ENCODE measurements at regions not wholly inside any gene's neighbourhood (a gene's known extent, or its start where the extent isn't known, plus 50 kb on each side); places are given as distances from the start of the nearest gene placed in this dataset.
"Not testable (repeated sequence)": the region's sequence is repeated elsewhere in the genome, so short reads cannot be mapped to it uniquely, and the experiment has no call there.

- peak in 1 of 3 experiments; percentile 32 for DNase-seq
These were observed 1953.4 kb upstream of the LRRTM1 start for GRCh38 chr2:82257796-82258555.

DNA sequence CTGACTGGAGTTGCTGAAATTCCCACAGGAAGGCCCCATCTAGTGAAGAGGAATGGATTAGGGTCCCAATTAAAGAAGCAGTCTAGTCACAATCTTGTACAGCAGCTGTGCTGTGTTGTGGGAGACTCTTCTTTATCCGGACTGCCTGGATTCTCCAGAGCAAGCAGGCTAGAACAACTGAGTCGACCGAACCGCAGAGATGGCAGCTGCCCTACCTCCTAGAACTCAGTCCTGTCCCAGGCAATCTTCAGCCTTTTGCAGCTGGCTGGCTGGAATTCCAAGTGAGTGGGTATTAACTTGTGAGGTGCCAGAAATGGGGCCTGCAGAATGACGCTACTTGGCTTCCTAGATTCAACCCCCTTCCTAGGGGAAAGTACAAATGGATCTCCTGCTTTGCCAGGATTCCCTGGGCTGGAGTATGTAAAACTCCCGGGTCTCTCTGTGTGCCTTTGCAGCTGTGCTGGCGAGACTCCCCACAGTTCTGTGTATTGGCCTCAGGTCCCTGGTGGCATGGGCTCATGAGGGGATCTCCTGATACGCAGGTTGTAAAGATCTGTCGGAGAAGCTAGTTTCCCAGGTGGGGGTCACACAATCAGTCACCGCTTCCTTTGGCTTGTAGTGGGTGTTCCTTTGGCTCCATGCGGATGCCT, 1952.6 kb upstream of the LRRTM1 start:
- no peak for DNase-seq

DNA sequence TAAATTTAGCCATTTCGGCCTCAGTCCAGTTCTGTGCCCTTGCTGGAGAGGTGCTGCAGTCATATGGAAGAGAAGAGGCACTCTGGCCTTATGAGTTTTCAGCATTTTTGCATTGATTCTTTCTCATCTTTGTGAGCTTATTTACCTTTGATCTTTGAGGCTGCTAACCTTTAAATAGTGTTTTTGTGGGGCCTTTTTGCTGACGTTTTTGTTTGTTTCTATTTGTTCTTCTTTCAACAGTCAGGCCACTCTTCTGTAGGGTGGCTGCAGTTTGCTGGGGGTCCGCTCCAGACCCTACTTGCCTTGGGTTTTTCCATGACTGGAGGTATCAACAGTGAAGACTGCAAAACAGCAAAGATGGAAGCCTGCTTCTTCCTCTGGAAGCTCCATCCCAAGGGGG, 1951.7 kb upstream of the LRRTM1 start:
- no peak for DNase-seq

GRCh38 chr2:82254728-82255127, 1950.2 kb upstream of the LRRTM1 start:
- DNase-seq = no peak

DNA sequence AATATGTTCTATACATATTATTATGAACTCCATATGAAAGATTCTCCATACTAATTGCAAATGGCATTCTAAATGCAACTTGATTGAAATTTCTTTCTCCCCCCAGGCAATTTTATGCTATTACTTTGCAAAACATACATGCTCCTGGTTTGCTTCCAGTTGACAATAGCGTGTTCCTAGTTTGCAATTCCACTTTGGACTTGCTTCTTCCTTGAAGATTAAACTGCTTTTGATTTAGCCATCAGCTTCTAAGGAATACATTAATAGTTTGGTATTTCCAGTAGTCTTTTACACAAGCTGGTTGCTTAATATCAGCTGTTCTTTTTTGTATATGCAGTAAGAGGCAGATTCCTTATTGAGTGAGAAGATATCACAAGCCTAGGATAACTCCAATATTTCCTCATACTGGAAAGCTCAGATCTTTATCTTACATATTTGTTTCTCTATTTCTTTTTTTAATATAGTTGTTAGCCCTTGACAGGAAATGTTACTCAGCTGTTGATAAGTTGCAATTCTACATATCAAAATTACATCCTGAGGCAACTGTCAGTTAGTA, 1941.7 kb upstream of the LRRTM1 start:
- DNase-seq = peak in 1 of 3 experiments; percentile 55

DNA sequence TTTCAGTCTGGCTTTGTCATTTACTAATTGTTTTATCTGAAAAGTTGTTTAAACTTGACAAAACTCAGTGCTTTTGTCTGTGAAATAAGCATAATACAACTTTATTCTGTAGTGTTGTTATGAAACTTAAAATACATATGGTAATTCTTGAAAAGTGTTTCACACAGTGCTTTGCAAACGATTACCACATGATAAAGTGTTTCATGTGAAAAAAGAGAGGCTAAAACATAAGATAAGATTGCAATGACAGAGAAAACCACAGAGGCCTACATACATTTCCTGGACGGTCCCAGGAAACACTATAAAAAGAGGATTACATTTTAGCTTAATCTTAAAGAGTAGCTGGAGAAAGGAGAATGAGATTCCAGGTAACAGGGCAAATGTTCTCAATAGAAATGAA, 1934.6 kb upstream of the LRRTM1 start:
- DNase-seq = no peak

DNA sequence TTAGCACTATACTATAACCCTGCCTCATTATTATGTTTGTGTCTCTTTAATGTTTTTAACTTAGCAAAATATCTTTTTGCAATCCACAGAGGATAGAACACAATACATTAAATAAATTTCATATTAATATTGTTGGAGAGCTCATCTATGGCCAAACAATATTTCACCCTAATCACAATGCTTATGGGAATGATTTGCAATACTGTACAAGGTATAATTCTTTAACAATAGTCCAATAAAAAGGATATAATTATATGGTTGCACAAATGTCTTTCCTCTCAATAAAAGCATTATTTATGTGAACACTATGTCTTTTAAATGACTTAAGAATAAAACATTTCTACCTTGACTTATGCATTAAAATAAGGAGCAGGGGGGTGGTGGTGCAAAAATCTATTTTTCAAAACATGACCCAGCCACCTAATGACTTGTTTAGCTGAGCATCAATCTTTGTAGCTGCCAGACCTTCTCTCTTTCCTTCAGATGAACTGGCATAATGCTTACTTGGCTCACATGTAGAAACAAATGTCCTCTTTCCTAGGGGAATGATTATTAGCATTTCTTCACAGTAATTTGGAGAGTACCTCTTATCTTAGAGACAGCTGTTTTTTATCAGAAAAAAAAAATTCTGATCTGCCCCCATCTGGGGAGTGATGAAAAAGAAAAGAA, 1933.6 kb upstream of the LRRTM1 start:
- DNase-seq = peak in 1 of 3 experiments; percentile 60

- DNase-seq = peak in 1 of 3 experiments; percentile 1
These were observed 1929.8 kb upstream of the LRRTM1 start for GRCh38 chr2:82234283-82234874.

GRCh38 chr2:82233806-82234205, 1929.3 kb upstream of the LRRTM1 start:
- no peak for DNase-seq

DNA sequence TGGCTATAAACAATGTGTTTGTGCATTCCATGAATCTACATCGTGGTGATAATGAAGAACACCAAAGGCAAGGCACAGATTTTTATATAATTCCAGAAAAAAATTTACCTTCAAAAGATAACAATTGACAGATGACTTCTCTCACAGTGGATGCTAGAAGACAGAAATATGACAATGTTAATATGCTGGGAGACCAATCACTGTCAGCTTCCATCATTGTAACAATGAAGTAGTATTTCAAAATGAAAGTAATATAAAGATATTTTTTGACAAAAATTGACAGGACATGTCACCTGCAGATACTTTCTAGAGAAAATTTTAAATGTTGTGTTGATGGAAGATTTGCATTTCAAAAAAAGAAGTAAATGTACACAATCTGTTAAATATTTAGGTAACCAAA, 1925.9 kb upstream of the LRRTM1 start:
- DNase-seq = no peak

GRCh38 chr2:82226441-82226840, 1921.9 kb upstream of the LRRTM1 start:
- DNase-seq = no peak

DNA sequence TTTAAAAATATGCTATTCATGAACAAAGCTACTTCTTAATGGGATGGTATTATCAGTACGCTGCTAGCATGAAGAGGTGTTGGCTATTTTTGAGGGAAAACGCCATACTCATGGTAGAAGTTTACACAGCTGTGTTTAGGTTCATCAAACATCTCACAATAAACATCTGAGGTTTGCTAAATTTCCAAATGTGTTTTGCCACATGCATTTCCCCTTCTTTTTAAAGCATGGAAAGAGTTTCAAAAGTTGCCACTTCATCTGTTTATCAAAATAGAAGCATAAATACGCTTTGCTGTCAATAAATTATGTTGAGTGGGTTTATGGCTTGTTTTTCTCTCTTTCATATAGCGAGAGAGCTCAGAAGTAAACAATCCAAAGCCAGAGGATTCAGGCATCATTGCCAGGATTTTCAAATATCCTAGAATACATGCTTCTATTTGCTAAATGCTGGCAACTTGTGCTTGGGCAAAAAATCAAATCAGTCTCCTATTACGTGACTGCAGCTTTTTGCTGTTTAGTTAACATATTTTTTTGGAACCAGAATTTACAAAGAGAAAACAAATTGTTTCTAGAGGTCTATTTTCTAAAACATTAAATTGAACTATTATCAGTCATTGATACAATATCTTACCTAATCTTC, 1919.9 kb upstream of the LRRTM1 start:
- no peak for DNase-seq

- DNase-seq = no peak
These were observed 1910.7 kb upstream of the LRRTM1 start for GRCh38 chr2:82215212-82215611.

DNA sequence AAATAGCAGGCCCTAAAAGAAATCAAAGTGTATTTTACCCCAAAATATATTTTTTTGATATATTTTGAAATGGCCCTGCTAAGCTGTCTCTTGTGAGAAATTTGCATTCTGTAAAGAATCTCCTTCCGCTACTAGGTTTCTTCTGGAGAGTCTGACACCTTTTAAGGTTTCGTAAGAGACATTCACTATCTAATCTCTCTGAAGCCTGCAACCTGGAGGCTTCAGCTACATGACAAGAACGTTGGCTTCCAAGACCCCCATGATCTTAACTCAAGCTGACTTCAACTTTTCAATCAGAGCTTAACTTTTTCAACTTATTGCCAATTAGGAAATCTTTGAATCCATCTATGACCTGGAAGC, 1894.9 kb upstream of the LRRTM1 start:
- DNase-seq = no peak

DNA sequence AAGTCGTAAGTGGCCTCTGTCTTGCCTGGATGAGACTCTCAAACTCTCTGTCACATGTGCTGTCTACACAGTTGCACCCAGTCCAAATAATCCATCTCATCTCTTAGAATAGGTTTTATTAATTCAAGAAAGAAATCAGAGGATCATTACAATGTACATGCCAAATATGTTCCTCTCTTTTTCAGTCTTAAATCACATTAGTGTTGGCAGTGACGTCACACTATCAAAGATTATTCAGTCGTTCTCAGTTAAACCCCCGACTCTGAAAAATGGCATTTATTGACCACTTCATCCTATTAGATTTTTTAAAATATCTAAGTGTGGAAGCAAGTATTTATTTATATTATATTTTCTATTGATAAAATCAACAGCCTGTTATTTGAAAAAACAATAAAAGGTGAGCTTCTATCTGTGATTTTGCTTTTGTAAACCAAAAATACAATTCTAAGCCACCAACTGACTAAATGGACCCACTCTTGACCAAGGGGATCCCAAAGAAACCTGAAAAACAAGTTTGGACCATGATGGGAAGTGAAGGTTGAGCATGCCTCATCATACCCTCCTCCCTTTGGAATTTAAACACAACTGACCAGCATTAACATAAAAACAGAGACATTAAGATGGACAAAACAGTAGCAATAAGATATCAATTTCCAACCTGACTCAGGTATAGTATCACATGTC, 1894.4 kb upstream of the LRRTM1 start:
- DNase-seq = no peak

DNA sequence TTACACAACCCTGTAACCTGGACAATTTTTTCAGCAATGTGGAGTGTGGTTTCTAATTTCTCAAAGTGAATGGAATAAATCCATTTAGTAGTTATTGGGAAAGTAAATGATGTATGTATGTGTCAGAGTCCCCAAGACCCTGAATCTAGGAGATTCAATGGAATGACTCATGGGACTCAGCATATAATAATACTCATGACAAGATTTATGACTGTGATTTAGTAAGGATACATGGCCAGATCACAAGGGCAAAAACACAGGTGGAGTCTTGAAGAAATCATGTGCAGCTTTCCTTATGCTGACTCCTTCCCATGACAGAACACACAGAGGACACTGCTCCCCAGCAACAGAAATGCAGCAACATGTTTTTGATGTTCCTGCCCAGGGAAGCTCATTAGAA, 1877.7 kb upstream of the LRRTM1 start:
- no peak for DNase-seq

- not testable (repeated sequence) for DNase-seq
These were observed 1870.7 kb upstream of the LRRTM1 start for GRCh38 chr2:82175210-82175609.

GRCh38 chr2:82172483-82172882, 1867.9 kb upstream of the LRRTM1 start:
- no peak for DNase-seq

DNA sequence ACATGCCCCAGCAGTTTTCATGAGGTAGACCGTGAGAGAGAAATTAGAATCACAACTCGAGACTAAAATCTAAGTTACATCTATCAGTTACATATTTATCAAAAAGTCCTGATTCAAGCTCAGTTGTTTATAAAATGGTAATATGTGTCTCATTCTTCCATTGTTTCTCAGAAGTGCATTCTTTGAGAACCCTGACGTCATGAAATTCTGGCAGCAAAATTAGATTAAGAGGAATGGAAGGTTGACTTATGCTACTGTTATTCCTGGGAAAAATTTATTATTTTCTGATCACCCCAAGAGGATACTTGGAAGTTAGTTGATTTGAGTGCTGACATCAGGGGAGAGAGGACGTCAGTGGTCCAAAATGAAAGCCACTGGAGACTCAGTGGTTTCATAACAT, 1864.8 kb upstream of the LRRTM1 start:
- no peak for DNase-seq

DNA sequence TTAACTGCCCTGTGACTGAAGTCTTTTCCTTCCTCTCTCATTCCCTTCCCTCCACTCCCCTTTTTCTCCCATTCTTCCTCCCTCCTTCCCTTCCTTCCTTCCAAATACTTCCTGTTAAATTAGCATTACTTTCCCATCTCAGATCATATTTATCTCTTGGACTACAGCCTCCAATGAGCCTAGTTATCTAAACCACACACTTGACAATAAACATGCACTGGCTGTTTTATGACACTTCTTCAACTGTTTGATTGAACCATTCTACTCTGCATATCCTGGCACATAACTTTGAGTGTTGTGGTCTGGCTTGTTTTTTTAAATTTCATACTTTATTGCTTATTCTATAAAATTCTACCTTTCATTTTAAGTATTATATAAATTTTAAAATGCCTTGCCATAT, 1860.8 kb upstream of the LRRTM1 start:
- DNase-seq = no peak

- no peak for DNase-seq
These were observed 1853.6 kb upstream of the LRRTM1 start for GRCh38 chr2:82158150-82158549.

DNA sequence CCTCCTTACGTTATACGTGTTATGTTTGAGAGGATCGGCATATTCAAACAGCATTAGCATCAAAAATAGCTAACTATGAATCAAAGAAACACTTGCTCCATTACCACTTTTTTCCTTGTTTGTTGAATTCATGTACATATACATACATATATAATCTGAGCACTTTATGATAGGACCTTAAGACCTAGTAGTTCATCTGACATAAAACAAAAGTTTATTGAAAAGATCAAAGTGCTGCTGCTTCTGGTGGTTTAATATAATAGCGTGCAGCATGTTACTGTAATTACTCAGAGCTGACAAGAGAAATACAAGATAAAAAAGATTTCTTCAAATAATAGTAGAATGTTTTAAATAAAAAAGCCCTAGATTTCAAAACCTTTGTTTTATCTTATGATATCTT, 1850.9 kb upstream of the LRRTM1 start:
- no peak for DNase-seq

Data from NCI-H1417 (cell line).